K562 (cell line): ENCODE measurements at regions not wholly inside any gene's neighbourhood (a gene's known extent, or its start where the extent isn't known, plus 50 kb on each side); places are given as distances from the start of the nearest gene placed in this dataset.
A peak's percentile ranks its signal among the peaks of the same experiment; 100 is the strongest.

ENCODE experiments used
- ATAC-seq: fragments of 200-7000 bp; cut with Tn5 transposase; 3 replicates; pipeline ENCODE4 v1.9.1; 2020; ENCODE audit warnings: moderate library complexity
- BruUV-seq: library from RNA; stranded (reverse); fragments of 400-500 nt; replicated peaks from 2 replicates; lab custom pipeline; 2021; lab: Mats Ljungman, UMichigan
- CTCF ChIA-PET: fragments of 300-600 bp; formaldehyde crosslinking; extraction: SDS; loops from one replicate; lab custom pipeline; 2021; ENCODE audit warnings: low intra/inter-chr PET ratio; lab: Yijun Ruan, JAX
- POLR2A ChIA-PET: fragments of 300-600, 350-650 bp; sonication (Branson Sonifier 250); formaldehyde crosslinking; extraction: SDS; loops from one replicate; lab custom pipeline; 2021; ENCODE audit warnings: antibody characterized with exemption, inconsistent platforms; lab: Yijun Ruan, JAX
- DNase-seq, 4 experiments: peaks; one replicate each; pipeline versions ENCODE4 v3.0.0 to v3.0.0-alpha.2; 2011 to 2018; ENCODE audit warnings: low spot score in 3 of 4, mixed read lengths in 3 of 4; ENCODE audit errors: extremely low read depth in 1 of 4
- FAIRE-seq: peaks from 2 replicates; lab custom pipeline; 2011; peaks lifted over from hg19 to GRCh38; lab: Jason Lieb, UNC
- H2AFZ ChIP-seq: 2 replicates; pipeline ENCODE4 v1.6.0; 2011; ENCODE audit warnings: low read depth, low read length, control low read depth, inconsistent platforms
- H3K27ac ChIP-seq: fragments of 200-600 bp; 3 replicates; pipeline ENCODE4 v1.8.0; 2011; ENCODE audit warnings: low read depth, mild to moderate bottlenecking, control low read depth, inconsistent platforms, low read length, moderate library complexity, mixed read lengths; ENCODE audit errors: extremely low read depth
- H3K27me3 ChIP-seq, 2 experiments: fragments of 300-600 bp in 1 of 2; 2 replicates in 1 of 2; 3 replicates in 1 of 2; pipeline versions ENCODE4 v1.6.0 to v1.8.0; 2011; ENCODE audit warnings: inconsistent platforms in 2 of 2, low read length in 2 of 2, mild to moderate bottlenecking in 1 of 2, mixed read lengths in 1 of 2, moderate library complexity in 1 of 2; ENCODE audit not compliant: control insufficient read depth in 2 of 2, insufficient read depth in 2 of 2
- H3K36me3 ChIP-seq: fragments of 300-600 bp; 3 replicates; pipeline ENCODE4 v1.8.0; 2011; ENCODE audit warnings: mild to moderate bottlenecking, low read length, inconsistent platforms; ENCODE audit not compliant: control insufficient read depth, insufficient read depth
- H3K4me1 ChIP-seq, 2 experiments: fragments of 200-600 bp in 1 of 2; replicated peaks in 1 of 2; 2 replicates in 1 of 2; 3 replicates in 1 of 2; pipeline versions ENCODE4 v1.5.1 to v1.8.0; 2011; ENCODE audit warnings: inconsistent platforms in 2 of 2, low read length in 2 of 2, mild to moderate bottlenecking in 1 of 2, mixed read lengths in 1 of 2, moderate library complexity in 1 of 2; ENCODE audit not compliant: control insufficient read depth in 2 of 2, insufficient read depth in 2 of 2
- H3K4me2 ChIP-seq: 2 replicates; pipeline ENCODE4 v1.6.1; 2011; ENCODE audit warnings: low read length, control low read depth, inconsistent platforms, mixed read lengths; ENCODE audit not compliant: insufficient read depth
- H3K4me3 ChIP-seq: fragments of 200-600 bp; sonication (generic), shearing (Covaris generic); 2 replicates; pipeline ENCODE4 v1.5.1; 2016; ENCODE audit warnings: control low read depth, inconsistent platforms
- H3K79me2 ChIP-seq: fragments of 200-600 bp; 3 replicates; pipeline ENCODE4 v1.8.0; 2011; ENCODE audit warnings: low read length, inconsistent platforms; ENCODE audit not compliant: control insufficient read depth, insufficient read depth
- H3K9ac ChIP-seq, 2 experiments: 2 replicates each; pipeline versions ENCODE4 v1.6.0 to v1.6.1; 2011; ENCODE audit warnings: low read depth in 2 of 2, low read length in 2 of 2, control low read depth in 1 of 2, inconsistent platforms in 1 of 2, mild to moderate bottlenecking in 1 of 2, mixed read lengths in 1 of 2; ENCODE audit not compliant: insufficient read depth in 1 of 2
- H3K9me1 ChIP-seq: one replicate; pipeline ENCODE4 v1.6.0; 2011; ENCODE audit warnings: inconsistent platforms, mild to moderate bottlenecking, low read length, moderate library complexity; ENCODE audit not compliant: control insufficient read depth, insufficient read depth
- H3K9me3 ChIP-seq: replicated peaks from 2 replicates; pipeline ENCODE4 v1.5.1; 2011; ENCODE audit warnings: low read depth, low read length, inconsistent platforms; ENCODE audit not compliant: control insufficient read depth, insufficient read depth
- H4K20me1 ChIP-seq: replicated peaks from 2 replicates; pipeline ENCODE4 v1.6.1; 2011; ENCODE audit warnings: low read length, inconsistent platforms, mixed read lengths; ENCODE audit not compliant: control insufficient read depth, insufficient read depth
- BHLHE40 ChIP-seq: IDR thresholded peaks from 2 replicates; pipeline ENCODE4 v1.6.1; 2011; ENCODE audit warnings: low read length, improper control_type of control experiment
- BRCA1 ChIP-seq, 2 experiments: fragments of 450-650 bp in 1 of 2; sonication (generic) in 1 of 2; formaldehyde crosslinking in 1 of 2; IDR thresholded peaks; 2 replicates each; pipeline versions ENCODE4 v1.5.0 to v1.6.1; 2017 to 2020; ENCODE audit warnings: mild to moderate bottlenecking in 1 of 2, missing genetic modification reagents in 1 of 2
- NFE2 ChIP-seq: IDR thresholded peaks from 2 replicates; pipeline ENCODE4 v1.6.1; 2014; ENCODE audit warnings: antibody characterized with exemption, low read depth
- POLR2B ChIP-seq: fragments of 450-650 bp; IDR thresholded peaks from 2 replicates; pipeline ENCODE4 v1.6.1; 2018; ENCODE audit warnings: low read depth; ENCODE audit not compliant: partially characterized antibody
- POLR3A ChIP-seq: IDR thresholded peaks from 2 replicates; pipeline ENCODE4 v1.6.1; 2011; ENCODE audit warnings: borderline replicate concordance, mild to moderate bottlenecking, moderate library complexity; ENCODE audit not compliant: insufficient read length, insufficient read depth; ENCODE audit errors: extremely low read depth
- RBM25 ChIP-seq: fragments of 200-400 bp; formaldehyde crosslinking; IDR thresholded peaks from 2 replicates; pipeline ENCODE4 v1.6.1; 2018; ENCODE audit warnings: low read length, low read depth, moderate library complexity; ENCODE audit not compliant: severe bottlenecking
- ZC3H11A ChIP-seq: IDR thresholded peaks from 2 replicates; pipeline ENCODE4 v1.6.1; 2012; ENCODE audit warnings: low read depth, low read length, improper control_type of control experiment
- ZNF143 ChIP-seq: sonication (generic); formaldehyde crosslinking; IDR thresholded peaks from 2 replicates; pipeline ENCODE4 v1.9.0; 2022; ENCODE audit warnings: mild to moderate bottlenecking, missing genetic modification reagents
- ZNF644 ChIP-seq: fragments of 200-800 bp; sonication (Bioruptor generic); IDR thresholded peaks from 2 replicates; pipeline ENCODE4 v1.6.1; 2016; ENCODE audit warnings: low read depth, missing genetic modification characterization, missing compliant biosample characterization
- WGBS: fragments of 100-300 bp; shearing (Covaris generic); methylation state at CpG from one replicate; pipeline ENCODE4 v1.1.6; 2016; ENCODE audit warnings: low coverage, mixed read lengths; ENCODE audit not compliant: insufficient coverage; ENCODE audit errors: missing lambda C conversion rate; 5-methylcytosine and 5-hydroxymethylcytosine counted together
- in situ Hi-C: fragments of 300-500 bp; cut with MboI; formaldehyde crosslinking; loops from 4 replicates; pipeline ENCODE4 v1.15.0; 2018; ENCODE audit warnings: inconsistent platforms, mixed read lengths
- intact Hi-C: fragments of 100-400 bp; cut with micrococcal nuclease; formaldehyde crosslinking; loops from 2 replicates; pipeline ENCODE4 v1.14.2; 2022

- TF ChIP-seq BRCA1 (IDR thresholded peaks at IDR 0.05) (no peak), BRCA1 (CRISPR knock-in tag; IDR thresholded peaks at IDR 0.05) (no peak), POLR3A (no peak), ZNF143 (CRISPR knock-in tag) (no peak), POLR2B (no peak), ZNF644 (no peak), BHLHE40 (no peak), NFE2 (no peak)
- TF ChIP-seq, all 486 proteins: peak for 0
Measured at GRCh38 chr11:11173316-11174025, 179.6 kb downstream of the CSNK2A3 start (continued).

- no peak overlapping the region for H3K4me2 ChIP-seq
- intact Hi-C loops (no loop called here), in situ Hi-C loops (no loop called here)
- H3K9me1 ChIP-seq: no peaks in the 10 kb centered on the region
- ChIA-PET POLR2A (no interaction called here), CTCF (no interaction called here)
- H3K27me3 ChIP-seq: no peaks in the 10 kb centered on the region; a peak in 1 of 5 replicates
- ATAC-seq (no peak), FAIRE-seq (no peak), DNase-seq (no peak)
- no peak overlapping the region for H3K4me3 ChIP-seq
- H3K79me2 ChIP-seq: no peaks in the 10 kb centered on the region
- H3K4me1 ChIP-seq: no peaks in the 10 kb centered on the region
- no peaks in the 10 kb centered on the region for H3K9me3 ChIP-seq
- no peak overlapping the region for H3K9ac ChIP-seq
- H3K36me3 ChIP-seq: no peaks in the 10 kb centered on the region
- H3K27ac ChIP-seq: no peak overlapping the region
- H4K20me1 ChIP-seq: no peaks in the 10 kb centered on the region
- no TSS peak for BruUV-seq
- TF ChIP-seq RBM25 (peak; percentile 5), ZC3H11A (no peak)
- WGBS: 0% methylated on average over 1 of the region's 1 CpG
- H2AFZ ChIP-seq: no peak overlapping the region
Measured at GRCh38 chr11:11171854-11172253, 181.2 kb downstream of the CSNK2A3 start.
